ENCODE measurements at regions not wholly inside any gene's neighbourhood (a gene's known extent, or its start where the extent isn't known, plus 50 kb on each side); places are given as distances from the start of the nearest gene placed in this dataset.

GRCh38 chr2:146366276-146366675 lies 1478.6 kb upstream of the ACVR2A start:
- Histone ChIP-seq H3K9me2 (ENCODE audit: insufficient read depth) (no peaks in the 10 kb centered on the region), H3K27ac (ENCODE audit: low read depth, low read length) (no peak overlapping the region), H4K20me1 (ENCODE audit: insufficient read depth) (no peaks in the 10 kb centered on the region), H3K36me3 (ENCODE audit: control insufficient read depth in 1 of 2, insufficient read depth in 2 of 2, low read length in 2 of 2) (no peaks in the 10 kb centered on the region), H3K4me3 (replicated peaks in 1 of 2; ENCODE audit: low read depth in 1 of 2, low read length in 2 of 2) (no peak overlapping the region), H3K79me2 (ENCODE audit: insufficient read depth, low read length) (no peaks in the 10 kb centered on the region), H2AFZ (ENCODE audit: low read depth, low read length, poor library complexity, severe bottlenecking) (no peak overlapping the region), H3K4me2 (ENCODE audit: low read length) (no peak overlapping the region), H3K27me3 (ENCODE audit: insufficient read depth, low read length) (no peaks in the 10 kb centered on the region), H3K9me3 (ENCODE audit: control insufficient read depth in 1 of 2, insufficient read depth in 1 of 2, low read depth in 1 of 2, low read length in 2 of 2) (no peaks in the 10 kb centered on the region), H3K9ac (ENCODE audit: low read length) (no peak overlapping the region), H3K4me1 (ENCODE audit: control insufficient read depth in 1 of 2, insufficient read depth in 2 of 2, low read length in 2 of 2) (no peaks in the 10 kb centered on the region)
- TF ChIP-seq ZBTB33 (IDR thresholded peaks at IDR 0.05; ENCODE audit: extremely low read depth, insufficient replicate concordance, low read length) (no peak), POLR2AphosphoS5 (IDR thresholded peaks at IDR 0.05; ENCODE audit: low read depth, low read length) (no peak), SP1 (IDR thresholded peaks at IDR 0.05; ENCODE audit: low read depth) (no peak), ATF3 (IDR thresholded peaks at IDR 0.05) (no peak)
- ChIA-PET RAD21 (ENCODE audit: low non-redundant PET in 1 of 2, low total read pairs in 2 of 2, uncharacterized antibody in 2 of 2, unreplicated experiment in 2 of 2) (no interaction called here), POLR2A (no interaction called here), CTCF (no interaction called here)
- ATAC-seq (no peak), DNase-seq (ENCODE audit: low read depth, low spot score) (no peak)
- intact Hi-C loops (cut with micrococcal nuclease) = no loop called here
- no TSS peak for BruUV-seq (replicated peaks)

- ChIA-PET RAD21 (ENCODE audit: low non-redundant PET in 1 of 2, low total read pairs in 2 of 2, uncharacterized antibody in 2 of 2, unreplicated experiment in 2 of 2) (no interaction called here), POLR2A (no interaction called here), CTCF (no interaction called here)
- Histone ChIP-seq H2AFZ (ENCODE audit: low read depth, low read length, poor library complexity, severe bottlenecking) (no peak overlapping the region), H3K9me3 (ENCODE audit: control insufficient read depth in 1 of 2, insufficient read depth in 1 of 2, low read depth in 1 of 2, low read length in 2 of 2) (no peaks in the 10 kb centered on the region), H4K20me1 (ENCODE audit: insufficient read depth) (no peaks in the 10 kb centered on the region), H3K9me2 (ENCODE audit: insufficient read depth) (no peaks in the 10 kb centered on the region), H3K4me3 (replicated peaks in 1 of 2; ENCODE audit: low read depth in 1 of 2, low read length in 2 of 2) (no peak overlapping the region), H3K4me2 (ENCODE audit: low read length) (no peak overlapping the region), H3K36me3 (ENCODE audit: control insufficient read depth in 1 of 2, insufficient read depth in 2 of 2, low read length in 2 of 2) (no peaks in the 10 kb centered on the region), H3K4me1 (ENCODE audit: control insufficient read depth in 1 of 2, insufficient read depth in 2 of 2, low read length in 2 of 2) (no peaks in the 10 kb centered on the region), H3K27me3 (ENCODE audit: insufficient read depth, low read length) (no peaks in the 10 kb centered on the region), H3K27ac (ENCODE audit: low read depth, low read length) (no peak overlapping the region), H3K79me2 (ENCODE audit: insufficient read depth, low read length) (no peaks in the 10 kb centered on the region), H3K9ac (ENCODE audit: low read length) (no peak overlapping the region)
- intact Hi-C loops (cut with micrococcal nuclease) = no loop called here
- TF ChIP-seq TCF7L2 (IDR thresholded peaks at IDR 0.05; ENCODE audit: borderline replicate concordance, extremely low read depth, insufficient read depth, insufficient read length) (no peak), ZNF274 (IDR thresholded peaks at IDR 0.05; ENCODE audit: low read depth, low read length) (no peak), ZFX (IDR thresholded peaks at IDR 0.05) (no peak), EZH2 (IDR thresholded peaks at IDR 0.05) (no peak), REST (IDR thresholded peaks at IDR 0.05; ENCODE audit: low read depth) (no peak), ATF3 (IDR thresholded peaks at IDR 0.05) (no peak), EGR1 (IDR thresholded peaks at IDR 0.05; ENCODE audit: low read depth) (no peak), JUND (IDR thresholded peaks at IDR 0.05) (no peak), CBX3 (IDR thresholded peaks at IDR 0.05; ENCODE audit: low read depth) (no peak), POLR2AphosphoS5 (IDR thresholded peaks at IDR 0.05; ENCODE audit: low read depth, low read length) (no peak), EZH2phosphoT487 (IDR thresholded peaks at IDR 0.05; ENCODE audit: borderline replicate concordance) (no peak), ELF1 (IDR thresholded peaks at IDR 0.05; ENCODE audit: borderline replicate concordance, low read depth) (no peak), SRF (IDR thresholded peaks at IDR 0.05; ENCODE audit: low read depth) (no peak)
- BruUV-seq (replicated peaks) = no TSS peak
- DNase-seq (ENCODE audit: low read depth, low spot score) = no peak
- no peak for ATAC-seq
These were observed 1479.8 kb upstream of the ACVR2A start for GRCh38 chr2:146365041-146365440.
